HG03378 (cell line): ENCODE measurements at regions not wholly inside any gene's neighbourhood (a gene's known extent, or its start where the extent isn't known, plus 50 kb on each side); places are given as distances from the start of the nearest gene placed in this dataset.

Source experiments
- ATAC-seq: cut with Tn5 transposase; IDR thresholded peaks from one replicate; pipeline ENCODE4 v1.9.1; 2021; ENCODE audit warnings: mild to moderate bottlenecking, moderate library complexity; ENCODE audit not compliant: unreplicated experiment

- no peak for ATAC-seq
Measured at GRCh38 chr6:22878706-22879105, 309.3 kb downstream of the HDGFL1 start.

DNA sequence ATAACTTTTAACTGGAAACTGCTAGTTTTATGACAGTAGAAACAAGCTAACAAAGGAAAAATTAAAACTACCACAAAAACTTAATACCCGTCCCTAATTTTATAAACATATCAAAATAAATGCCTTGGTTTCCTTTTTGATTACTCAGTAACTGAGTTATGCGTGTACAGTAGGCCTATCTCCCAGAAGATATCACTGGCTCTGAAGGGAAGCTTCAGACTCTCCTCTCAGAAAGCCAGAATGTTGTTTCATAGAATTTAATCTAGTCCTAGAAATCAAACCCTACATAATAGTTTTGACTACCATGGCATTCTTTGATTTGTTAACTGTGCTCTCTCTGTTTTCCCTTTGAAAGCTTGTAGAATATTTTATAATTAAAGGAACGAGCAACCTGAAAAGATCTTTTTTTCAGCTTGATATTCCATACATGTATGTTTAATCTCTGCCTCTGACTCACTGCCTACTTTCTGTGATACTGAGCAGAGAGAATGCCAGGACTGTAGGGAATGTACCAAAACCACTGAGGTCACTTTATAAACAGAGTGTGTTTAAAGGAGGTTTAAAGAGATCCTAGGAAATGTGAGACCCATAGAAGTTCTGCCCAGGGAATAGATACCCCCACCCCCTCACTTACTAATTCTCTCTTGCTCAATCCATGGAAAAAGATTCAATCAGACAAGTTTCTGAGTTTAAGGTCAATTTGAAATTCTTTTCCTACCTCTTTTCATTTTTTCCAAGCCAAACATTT lies 311.5 kb downstream of the HDGFL1 start:
- no peak for ATAC-seq

- ATAC-seq: no peak
Measured at GRCh38 chr6:22882581-22882980, 313.2 kb downstream of the HDGFL1 start.

DNA sequence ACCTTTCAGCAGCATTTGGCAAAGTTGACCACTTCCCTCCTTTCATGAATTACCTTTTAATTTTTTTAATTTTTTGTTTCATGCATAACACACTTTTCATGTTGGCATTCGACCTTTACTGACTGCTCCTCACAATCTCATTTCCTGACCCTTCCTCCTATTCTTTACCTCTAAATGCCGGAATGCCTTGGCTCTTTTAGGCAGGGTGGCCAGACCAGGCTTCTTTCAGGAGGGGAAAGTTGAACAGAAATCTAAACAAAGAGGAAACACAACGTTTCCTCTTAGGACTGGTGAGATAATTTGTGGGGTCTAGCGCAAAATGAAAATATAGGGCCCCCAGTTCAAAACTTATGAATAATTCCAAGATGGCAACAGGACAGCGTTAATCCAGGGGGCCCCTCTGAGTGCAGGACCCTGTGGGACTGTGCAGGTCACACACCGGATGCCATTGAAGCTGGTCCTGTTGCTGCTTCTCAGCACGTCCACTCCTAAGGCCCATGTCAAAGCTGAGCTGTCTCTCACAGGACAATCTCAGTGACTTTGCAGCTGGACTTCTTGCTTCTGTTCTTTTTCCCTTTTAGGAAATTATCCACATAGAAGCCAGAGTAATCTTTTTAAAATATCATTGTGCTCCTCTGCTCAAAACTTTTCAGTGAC lies 313.8 kb downstream of the HDGFL1 start:
- no peak for ATAC-seq

DNA sequence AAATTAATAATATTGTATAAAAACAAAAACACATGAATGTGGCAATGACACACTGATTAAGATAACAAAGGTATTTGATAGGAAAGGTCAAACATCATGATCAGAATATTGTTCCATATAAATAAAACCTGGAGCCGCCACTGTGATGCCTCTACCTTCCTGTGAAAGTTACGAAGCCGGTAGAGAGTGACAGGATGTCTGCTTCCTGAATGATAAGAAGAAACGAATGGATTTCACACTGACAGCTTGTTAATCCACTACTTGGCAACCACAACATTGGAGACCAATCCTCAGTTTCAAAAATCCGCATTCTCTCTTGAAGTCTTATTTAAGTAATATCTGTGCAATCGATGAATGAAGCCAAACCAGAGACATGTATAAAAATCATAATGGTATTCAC lies 315.1 kb downstream of the HDGFL1 start:
- ATAC-seq: no peak

DNA sequence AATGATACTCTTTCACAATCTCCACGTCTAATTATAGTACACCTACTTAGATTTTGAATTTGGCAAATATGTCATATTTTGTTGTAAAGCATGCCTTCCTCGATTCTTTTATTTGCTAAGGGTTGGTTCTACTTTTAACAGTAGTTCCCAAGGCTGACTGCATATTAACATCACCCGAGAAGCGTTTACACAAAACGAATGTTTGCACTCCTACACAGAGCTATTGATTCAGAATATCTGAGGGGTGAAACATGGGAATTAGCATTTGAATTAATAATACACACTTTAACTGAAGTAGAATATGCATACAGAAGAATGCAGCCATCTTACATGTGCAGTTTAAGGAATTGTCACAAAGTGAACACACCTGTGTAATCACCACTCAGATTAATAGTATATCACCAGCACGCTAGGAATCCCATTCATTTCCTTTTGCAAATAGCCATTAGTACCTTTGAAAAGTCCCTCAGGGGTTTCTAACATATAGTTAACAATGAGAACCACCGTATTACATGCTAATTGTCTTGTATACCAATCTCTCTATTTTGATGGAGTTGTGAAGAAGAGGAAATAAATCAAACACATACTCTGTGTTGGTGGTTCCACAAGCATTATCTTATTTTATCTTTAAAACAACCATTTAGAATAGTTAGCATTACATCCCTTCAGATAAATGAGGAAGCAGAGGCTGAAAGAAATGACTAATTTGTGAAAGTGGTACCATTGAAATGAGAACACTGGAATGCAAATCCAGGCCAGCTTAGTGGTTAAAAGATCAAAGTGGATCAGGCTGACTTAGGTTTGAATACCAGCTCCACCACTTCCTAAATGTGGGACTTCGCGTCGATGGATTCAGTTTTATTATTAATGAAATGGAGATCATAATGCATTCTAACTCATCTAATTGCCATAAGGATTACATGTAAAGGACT lies 317.6 kb downstream of the HDGFL1 start:
- ATAC-seq: no peak

- ATAC-seq: no peak
Measured at GRCh38 chr6:22888163-22888752, 318.9 kb downstream of the HDGFL1 start.

GRCh38 chr6:22891934-22892333 lies 322.6 kb downstream of the HDGFL1 start:
- ATAC-seq: no peak

- ATAC-seq: no peak
Measured at GRCh38 chr6:22892452-22892851, 323.1 kb downstream of the HDGFL1 start.

DNA sequence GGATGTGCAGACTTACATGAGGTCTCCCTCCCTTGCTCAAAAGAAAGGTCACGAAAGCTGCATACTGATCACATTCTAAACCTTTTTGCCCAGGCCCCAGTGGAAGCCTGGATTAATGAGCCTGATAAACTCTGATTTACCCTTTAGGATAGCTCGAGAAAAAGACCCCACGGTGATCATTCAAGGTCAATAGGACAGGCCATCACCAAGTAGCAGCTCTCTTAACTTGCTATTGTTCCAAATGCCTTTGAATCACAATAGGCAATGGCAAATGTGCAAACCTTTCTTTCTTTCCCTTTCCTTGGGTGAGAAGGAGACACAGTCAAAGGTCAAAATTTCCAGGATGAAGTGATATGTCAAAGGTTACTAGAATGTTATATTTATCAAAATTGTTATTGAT lies 327.3 kb downstream of the HDGFL1 start:
- no peak for ATAC-seq

GRCh38 chr6:22899426-22899825 lies 330.1 kb downstream of the HDGFL1 start:
- no peak for ATAC-seq

- ATAC-seq: no peak
Measured at GRCh38 chr6:22903826-22904225, 334.5 kb downstream of the HDGFL1 start.

DNA sequence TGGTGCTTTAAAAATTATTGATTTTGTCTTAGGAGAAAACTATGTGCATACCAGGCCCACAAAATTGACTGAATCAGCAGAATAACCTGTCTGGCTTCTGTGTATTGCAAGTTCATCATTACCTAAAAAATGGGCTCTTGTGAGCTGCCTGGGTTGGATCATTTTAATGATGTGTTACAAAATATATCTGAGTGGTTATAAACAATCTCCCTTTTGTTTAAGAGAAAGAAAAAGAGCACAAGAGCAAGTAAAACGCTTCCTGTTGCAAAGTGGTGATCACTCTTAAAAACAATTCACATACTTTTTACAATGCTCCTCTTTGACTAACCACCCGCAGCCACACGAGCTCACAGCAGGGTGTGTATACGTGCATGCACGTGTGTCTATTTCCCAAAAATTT lies 335.1 kb downstream of the HDGFL1 start:
- ATAC-seq: no peak

DNA sequence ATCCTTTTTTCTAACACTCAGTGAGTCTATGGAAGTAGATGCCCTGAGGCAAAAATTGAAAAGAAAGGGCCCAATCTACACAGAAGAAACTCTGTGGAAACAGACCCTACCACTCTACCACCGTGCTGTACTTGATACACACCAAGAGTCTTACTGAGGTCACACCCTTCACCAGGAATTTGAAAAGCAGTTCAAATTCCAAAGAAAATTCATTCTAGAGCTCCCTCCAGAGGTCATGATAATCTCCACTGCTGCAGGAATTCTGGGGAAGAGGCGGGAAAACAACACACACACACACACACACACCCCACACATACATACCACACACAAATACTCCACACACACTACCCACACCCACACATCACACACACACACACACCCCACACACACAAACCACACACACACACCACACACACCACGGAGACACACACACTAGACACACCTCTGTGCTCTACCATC lies 336.8 kb downstream of the HDGFL1 start:
- no peak for ATAC-seq

DNA sequence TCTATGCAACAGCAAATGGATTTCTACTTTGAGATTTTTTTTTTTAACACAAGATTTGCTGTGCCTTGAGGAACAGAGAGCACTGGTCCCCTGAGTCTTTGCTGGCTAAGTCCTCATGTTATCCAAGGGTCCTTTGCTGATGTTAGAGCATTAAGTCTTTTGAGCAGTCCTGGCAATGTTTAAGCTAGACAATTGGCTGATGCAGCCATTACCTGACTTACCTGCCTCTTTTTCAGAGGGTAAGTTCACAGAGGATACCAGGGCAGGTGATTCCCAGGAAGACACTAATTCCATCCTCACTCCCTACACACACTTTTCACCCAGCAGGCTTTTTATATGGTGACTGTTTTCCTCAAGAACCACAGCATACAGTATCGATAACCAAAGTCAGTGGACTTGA lies 337.7 kb downstream of the HDGFL1 start:
- no peak for ATAC-seq

GRCh38 chr6:22910370-22910769 lies 341.0 kb downstream of the HDGFL1 start:
- no peak for ATAC-seq

- ATAC-seq: no peak
Measured at GRCh38 chr6:22913612-22914011, 344.2 kb downstream of the HDGFL1 start.

- no peak for ATAC-seq
Measured at GRCh38 chr6:22917344-22917743, 348.0 kb downstream of the HDGFL1 start.

DNA sequence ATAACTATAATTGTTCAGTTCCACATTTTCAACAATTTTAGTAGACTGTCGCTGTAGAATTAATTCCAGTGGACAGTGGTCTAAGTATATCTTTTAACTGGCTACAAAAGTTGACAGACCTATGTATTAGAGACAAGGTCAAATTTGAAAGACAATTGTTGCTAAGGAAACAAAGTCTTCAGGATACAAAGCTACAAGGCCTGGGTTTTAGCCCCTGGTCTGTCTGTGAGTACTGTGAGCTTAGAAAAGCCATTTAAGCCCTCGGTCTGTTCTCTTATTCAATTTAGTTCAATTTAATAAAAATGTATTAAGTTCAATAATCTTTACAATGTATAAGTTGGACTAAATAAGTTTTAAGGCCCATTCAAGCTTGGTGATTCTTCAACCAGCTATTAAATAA lies 352.5 kb downstream of the HDGFL1 start:
- no peak for ATAC-seq

DNA sequence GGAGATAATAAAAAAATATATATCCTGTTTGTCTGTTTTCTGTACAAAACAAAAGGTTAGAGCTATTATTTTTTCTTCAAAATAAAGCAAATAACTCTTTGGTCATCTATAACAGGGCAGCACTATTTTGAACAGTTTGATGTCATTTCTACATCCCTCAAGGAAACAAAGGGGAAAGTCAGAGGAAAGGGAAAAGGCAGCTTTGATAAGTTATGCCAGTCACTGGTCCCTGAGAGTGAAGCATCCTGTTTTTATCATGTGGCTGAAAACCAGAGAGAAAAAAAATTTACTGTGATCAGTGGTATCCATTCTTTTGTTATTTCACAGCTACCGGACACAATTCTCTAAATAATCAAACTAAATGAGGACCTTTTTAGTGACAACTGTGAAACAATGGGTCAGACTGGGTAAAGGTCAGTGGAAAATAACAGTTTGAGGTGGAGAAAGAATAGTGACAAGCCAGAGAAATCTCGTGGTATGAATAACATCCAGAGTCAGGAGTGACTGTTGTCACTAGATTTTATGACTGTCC lies 356.0 kb downstream of the HDGFL1 start:
- no peak for ATAC-seq
